NCI-H2171 treated with DMSO at 0.1 percent for 48 hours (cell line): ENCODE measurements at regions not wholly inside any gene's neighbourhood (a gene's known extent, or its start where the extent isn't known, plus 50 kb on each side); places are given as distances from the start of the nearest gene placed in this dataset.
"Not testable (repeated sequence)": the region's sequence is repeated elsewhere in the genome, so short reads cannot be mapped to it uniquely, and the experiment has no call there.

Source experiments
- DNase-seq: peaks from one replicate; lab custom pipeline; 2025; lab: John Stamatoyannopoulos, UW

DNA sequence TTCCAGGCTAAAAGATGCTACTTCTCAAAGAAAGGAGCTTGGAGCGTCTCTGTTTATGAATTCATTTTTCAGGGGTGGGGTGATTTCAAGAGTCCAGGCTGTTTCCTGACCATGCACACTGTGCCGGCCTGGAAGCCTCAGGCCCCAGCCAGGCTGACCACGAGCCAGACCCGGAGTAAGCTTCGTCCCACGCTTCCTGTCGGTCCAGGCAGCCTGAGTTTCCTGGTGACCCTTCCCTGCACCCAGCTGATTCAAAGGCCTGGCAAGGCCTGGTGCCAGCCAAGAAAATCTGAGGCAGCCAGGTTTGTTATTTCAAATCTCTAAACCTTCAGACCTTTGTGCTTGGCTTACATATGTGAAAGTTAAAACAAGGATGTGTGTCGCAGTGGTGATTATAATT, 62.1 kb upstream of the SMURF2 start:
- DNase-seq: not testable (repeated sequence)

DNA sequence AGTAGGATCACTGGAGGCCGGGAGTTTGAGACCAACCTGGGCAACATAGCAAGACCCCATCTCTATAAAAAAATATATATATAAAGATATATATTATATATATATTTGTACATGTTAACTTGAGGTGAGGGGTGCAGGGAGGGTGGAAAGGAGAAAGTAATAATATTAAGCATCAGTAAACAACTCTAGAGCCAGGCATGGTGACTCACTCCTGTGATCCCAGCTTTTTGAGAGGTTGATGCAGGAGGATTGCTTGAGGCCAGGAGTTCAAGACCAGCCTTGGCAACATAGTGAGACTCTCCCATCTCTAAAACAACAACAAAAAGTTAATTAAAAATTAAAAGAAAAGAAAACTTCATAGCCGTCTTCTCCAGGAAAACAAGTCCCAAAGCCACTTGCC, 61.7 kb upstream of the SMURF2 start:
- no peak for DNase-seq

DNA sequence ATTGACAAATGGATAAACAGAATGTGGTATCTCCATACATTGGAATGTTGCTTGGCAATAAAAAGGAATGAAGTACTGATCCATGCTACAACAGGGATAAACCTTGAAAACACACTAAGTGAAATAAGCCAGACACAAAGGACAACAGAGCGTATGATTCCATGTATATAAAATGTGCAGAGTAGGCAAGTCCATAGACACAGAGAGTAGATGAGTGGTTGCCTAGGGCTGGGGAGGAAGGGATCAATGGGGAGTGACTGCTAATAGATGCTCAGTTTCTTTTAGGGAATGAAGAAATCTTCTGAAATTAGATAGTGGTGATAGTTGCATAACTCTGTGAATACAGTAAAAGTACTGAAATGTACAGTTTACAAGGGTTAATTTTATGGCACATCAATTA, 59.4 kb upstream of the SMURF2 start:
- not testable (repeated sequence) for DNase-seq

DNA sequence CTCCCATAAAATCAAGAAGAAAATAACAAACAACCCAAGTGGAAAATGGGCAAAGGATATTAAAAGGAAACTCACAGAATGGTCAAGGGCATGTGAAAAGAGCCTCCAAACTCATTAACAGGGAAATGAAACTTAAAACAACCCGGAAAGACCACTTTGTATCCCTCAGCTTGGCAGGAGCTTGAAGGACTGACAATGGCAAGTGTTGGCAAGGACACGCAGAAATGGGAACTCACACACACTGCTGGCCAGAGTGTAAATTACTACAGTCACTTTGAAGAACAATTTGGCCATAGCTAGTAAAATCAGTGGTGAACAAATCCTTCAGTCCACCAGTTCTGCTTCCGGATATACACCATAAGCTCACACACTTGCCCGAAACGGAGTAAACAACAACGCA, 58.1 kb upstream of the SMURF2 start:
- DNase-seq: not testable (repeated sequence)

DNA sequence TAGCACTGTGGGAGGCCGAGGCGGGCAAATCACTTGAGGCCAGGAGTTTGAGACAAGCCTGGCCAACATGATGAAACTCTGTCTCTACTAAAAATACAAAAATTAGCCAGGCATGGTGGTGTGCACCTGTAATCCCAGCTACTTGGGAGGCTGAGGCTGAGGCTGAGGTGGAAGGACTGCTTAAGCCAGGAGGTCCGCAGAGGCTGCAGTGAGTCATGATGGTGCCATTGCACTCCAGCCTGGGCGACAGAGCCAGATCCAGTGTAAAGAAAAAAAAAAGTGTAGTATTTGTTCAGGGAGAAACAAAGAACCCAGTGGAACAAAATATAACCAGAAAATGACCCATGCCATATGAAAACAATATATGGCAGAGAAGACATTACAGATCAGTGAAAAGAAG, 57.4 kb upstream of the SMURF2 start:
- DNase-seq: not testable (repeated sequence)

DNA sequence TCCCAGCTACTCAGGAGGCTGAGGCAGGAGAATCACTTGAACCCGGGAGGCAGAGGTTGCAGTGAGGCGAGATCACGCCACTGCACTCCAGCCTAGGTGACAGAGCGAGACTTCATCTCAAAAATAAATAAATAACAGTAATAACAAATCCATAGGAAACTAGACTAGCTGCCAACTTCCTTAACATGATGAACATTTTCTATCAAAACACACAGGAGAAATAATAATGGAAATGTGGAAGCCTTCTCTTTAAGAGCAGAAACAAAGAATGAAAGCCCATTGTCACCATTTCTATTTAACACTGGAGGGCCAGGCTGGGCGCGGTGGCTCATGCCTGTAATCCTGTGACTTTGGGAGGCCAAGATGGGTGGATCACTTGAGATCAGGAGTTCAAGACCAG, 56.7 kb upstream of the SMURF2 start:
- DNase-seq: not testable (repeated sequence)

DNA sequence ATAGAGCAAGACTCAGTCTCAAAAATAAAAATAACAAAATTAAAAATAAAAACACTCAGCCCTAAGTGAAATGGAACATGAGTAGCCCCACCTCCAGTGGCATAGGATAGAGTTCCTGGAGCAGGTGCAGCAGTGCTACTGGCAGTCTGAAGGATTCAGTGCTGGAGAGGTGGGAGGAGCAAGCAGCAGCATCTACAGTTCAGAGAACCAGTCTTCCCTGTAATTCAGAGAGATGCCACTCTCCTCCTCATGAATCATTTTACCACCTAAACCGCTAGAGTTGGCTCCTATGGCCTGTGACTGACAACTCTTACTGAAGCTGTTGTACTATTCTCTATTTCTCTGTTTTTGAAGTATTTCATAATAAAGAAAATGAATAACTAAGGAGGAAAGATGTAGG, 56.0 kb upstream of the SMURF2 start:
- DNase-seq: peak; percentile 5

DNA sequence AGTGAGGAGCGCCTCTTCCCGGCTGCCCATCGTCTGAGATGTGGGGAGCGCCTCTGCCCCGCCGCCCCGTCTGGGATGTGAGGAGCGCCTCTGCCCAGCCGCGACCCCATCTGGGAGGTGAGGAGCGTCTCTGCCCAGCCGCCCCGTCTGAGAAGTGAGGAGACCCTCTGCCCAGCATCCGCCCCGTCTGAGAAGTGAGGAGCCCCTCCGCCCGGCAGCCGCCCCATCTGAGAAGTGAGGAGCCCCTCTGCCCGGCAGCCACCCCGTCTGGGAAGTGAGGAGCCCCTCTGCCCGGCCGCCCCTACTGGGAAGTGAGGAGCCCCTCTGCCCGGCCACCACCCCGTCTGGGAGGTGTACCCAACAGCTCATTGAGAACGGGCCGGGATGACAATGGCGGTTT, 54.4 kb upstream of the SMURF2 start:
- not testable (repeated sequence) for DNase-seq

DNA sequence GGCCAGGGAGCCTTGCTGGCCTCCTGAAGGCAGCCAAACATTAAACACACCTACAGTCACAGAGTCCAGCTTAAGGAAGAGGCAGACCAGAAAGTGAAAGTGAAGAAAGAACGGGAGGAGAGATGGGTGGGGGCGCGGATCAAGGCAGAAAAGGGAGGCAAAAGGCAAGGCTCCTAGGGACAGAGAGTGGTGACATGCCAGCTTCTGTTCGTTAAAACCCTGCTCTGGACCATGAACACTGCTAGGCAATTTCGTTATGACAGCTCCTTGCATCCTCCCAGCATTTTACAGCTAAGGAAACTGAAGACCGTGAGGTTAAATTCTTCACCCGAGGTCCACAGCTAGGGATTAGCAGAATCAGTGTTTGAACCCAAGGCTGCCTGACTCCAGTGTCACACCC, 51.7 kb upstream of the SMURF2 start:
- not testable (repeated sequence) for DNase-seq

DNA sequence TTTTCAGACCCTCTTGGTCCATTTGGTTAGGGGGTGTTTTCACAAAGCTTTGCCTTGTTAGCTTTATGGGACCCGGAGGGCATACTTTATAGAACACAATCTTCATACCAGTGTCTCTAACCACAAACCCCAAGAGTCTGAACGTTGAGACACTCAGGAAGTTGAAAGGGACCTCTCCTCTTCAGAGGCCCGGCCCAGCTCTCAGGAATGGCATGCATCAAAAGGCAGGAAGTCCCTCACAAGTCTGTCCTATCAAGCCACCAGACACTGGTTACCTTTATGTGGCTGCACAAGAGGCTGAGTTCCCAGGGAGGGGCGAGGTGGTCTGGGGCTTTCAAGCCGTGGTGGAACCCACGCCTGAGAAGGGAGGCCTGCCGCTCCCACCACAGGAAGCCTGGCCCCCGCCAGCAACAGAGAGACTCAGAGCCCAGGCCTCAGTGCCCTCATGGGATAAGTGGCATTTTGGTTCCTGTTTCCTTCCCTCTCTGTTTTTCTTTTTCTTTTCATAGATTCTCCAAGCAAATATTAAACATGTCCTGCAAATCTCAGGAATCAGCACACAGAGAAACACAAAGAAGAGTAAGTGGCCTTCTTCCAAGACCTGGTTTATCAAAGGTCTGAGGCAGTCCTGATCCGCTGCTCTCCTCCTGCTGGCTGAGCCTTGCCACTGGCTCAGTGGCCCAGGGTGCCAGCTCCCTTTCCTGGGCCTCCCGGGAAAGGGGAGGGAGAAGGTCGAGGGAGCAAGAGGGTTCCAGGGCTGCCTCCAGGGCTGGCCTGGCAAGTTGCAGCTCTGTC, 50.6 kb upstream of the SMURF2 start:
- not testable (repeated sequence) for DNase-seq
